ENCODE measurements at regions not wholly inside any gene's neighbourhood (a gene's known extent, or its start where the extent isn't known, plus 50 kb on each side); places are given as distances from the start of the nearest gene placed in this dataset.

- TF ChIP-seq YY1 (IDR thresholded peaks at IDR 0.05; ENCODE audit: insufficient read depth, insufficient read length) (no peak), SUZ12 (IDR thresholded peaks at IDR 0.05; ENCODE audit: extremely low read depth, insufficient read depth, insufficient read length) (no peak)
Observed at GRCh38 chr13:79081942-79082341, 324.1 kb downstream of the RBM26 start.
